ENCODE measurements at regions not wholly inside any gene's neighbourhood (a gene's known extent, or its start where the extent isn't known, plus 50 kb on each side); places are given as distances from the start of the nearest gene placed in this dataset.

DNA sequence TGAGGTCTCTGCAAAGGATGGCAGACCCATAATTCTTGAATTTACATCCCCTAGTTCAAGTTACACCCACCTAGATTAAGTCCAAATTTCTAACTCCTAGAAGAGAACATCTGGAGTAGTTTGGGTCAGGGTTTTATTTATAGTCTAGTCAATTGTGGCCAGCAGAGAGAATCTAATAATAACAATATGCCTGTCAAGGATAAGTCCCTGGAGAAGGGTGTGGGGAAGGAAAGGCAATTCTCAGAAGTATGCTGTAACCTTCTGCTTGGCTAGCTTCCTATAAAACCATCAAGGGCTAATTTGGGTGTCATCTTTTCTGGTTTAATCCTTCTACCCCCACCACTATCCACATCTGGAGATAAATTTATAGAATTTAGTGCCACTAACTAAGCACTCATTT is 52.8 kb upstream of the SEMA3E start:
- H2BK15ac ChIP-seq (ENCODE audit: low read depth, poor library complexity, severe bottlenecking), result no peak overlapping the region
- H3K79me1 ChIP-seq (replicated peaks; ENCODE audit: low read length, poor library complexity, severe bottlenecking), result no peaks in the 10 kb centered on the region
- H2BK12ac ChIP-seq (ENCODE audit: low read length in 2 of 2), result no peak overlapping the region
- H3K4me3 ChIP-seq (ENCODE audit: insufficient read depth in 1 of 2, low read depth in 1 of 2, low read length in 2 of 2), result no peak overlapping the region
- H3K18ac ChIP-seq (ENCODE audit: low read depth in 1 of 2, low read length in 2 of 2), result no peak overlapping the region
- no peak overlapping the region for H3K4ac ChIP-seq (ENCODE audit: low read depth in 1 of 2, low read length in 2 of 2)
- H3K9me3 ChIP-seq (ENCODE audit: control insufficient read depth, low read length), result no peaks in the 10 kb centered on the region
- H4K91ac ChIP-seq (ENCODE audit: low read length), result no peak overlapping the region
- DNase-seq, result no peak
- H3K36me3 ChIP-seq (ENCODE audit: control insufficient read depth in 1 of 2, insufficient read depth in 2 of 2, low read depth in 1 of 2, low read length in 2 of 2), result no peaks in the 10 kb centered on the region
- H2AFZ ChIP-seq (ENCODE audit: low read depth, low read length), result no peak overlapping the region
- no peak overlapping the region for H2BK5ac ChIP-seq (ENCODE audit: low read depth, low read length, poor library complexity, severe bottlenecking)
- no peak overlapping the region for H3K9ac ChIP-seq (ENCODE audit: low read length)
- H3K4me2 ChIP-seq (ENCODE audit: low read length, poor library complexity, severe bottlenecking), result no peak overlapping the region
- no peaks in the 10 kb centered on the region for H3K4me1 ChIP-seq (ENCODE audit: control insufficient read depth, insufficient read depth, low read depth, low read length)
- H3K27ac ChIP-seq (ENCODE audit: low read length, poor library complexity, severe bottlenecking), result no peak overlapping the region
- H2BK120ac ChIP-seq (ENCODE audit: low read depth, low read length), result no peak overlapping the region
- no peak overlapping the region for H3K14ac ChIP-seq (ENCODE audit: low read length in 2 of 2)
- no peaks in the 10 kb centered on the region for H3K27me3 ChIP-seq (ENCODE audit: control insufficient read depth in 1 of 2, insufficient read depth in 1 of 2, low read length in 2 of 2)
- H2AK5ac ChIP-seq (ENCODE audit: low read length, severe bottlenecking), result no peak overlapping the region
- no peak overlapping the region for H4K8ac ChIP-seq (ENCODE audit: low read length)
- no peak overlapping the region for H3K23ac ChIP-seq (ENCODE audit: low read length in 2 of 2)

Data from mesenchymal stem cell (in vitro differentiated cells and primary cell).